Endothelial cell of umbilical vein (primary cell): ENCODE measurements at regions not wholly inside any gene's neighbourhood (a gene's known extent, or its start where the extent isn't known, plus 50 kb on each side); places are given as distances from the start of the nearest gene placed in this dataset.

Experiments
- GATA2 ChIP-seq: IDR thresholded peaks from 2 replicates; pipeline ENCODE4 v1.7.0; 2011; ENCODE audit warnings: low read depth, mild to moderate bottlenecking, moderate library complexity, mixed read lengths, low read length; ENCODE audit not compliant: insufficient read length, insufficient read depth
- MAX ChIP-seq: IDR thresholded peaks from 2 replicates; pipeline ENCODE4 v1.6.1; 2011; ENCODE audit not compliant: insufficient read depth, insufficient read length
- POLR2A ChIP-seq: IDR thresholded peaks from 2 replicates; pipeline ENCODE4 v1.6.1; 2012; ENCODE audit warnings: low read depth, mild to moderate bottlenecking, control low read depth, low read length
- TF ChIP-seq, protein P1 (sequence below), 2 donors: IDR thresholded peaks; 1 replicate in 1 of 2; 2 replicates in 1 of 2; pipeline ENCODE4 v1.5.1; 2011; ENCODE audit warnings: low read length in 2 of 2, mild to moderate bottlenecking in 2 of 2, moderate library complexity in 2 of 2, control low read depth in 1 of 2, inconsistent platforms in 1 of 2, low read depth in 1 of 2; ENCODE audit not compliant: insufficient read depth in 1 of 2; ENCODE audit errors: extremely low read depth in 1 of 2

GRCh38 chr5:143671674-143672569 lies 140.0 kb upstream of the HMHB1 start:
- TF ChIP-seq, protein P1, sequence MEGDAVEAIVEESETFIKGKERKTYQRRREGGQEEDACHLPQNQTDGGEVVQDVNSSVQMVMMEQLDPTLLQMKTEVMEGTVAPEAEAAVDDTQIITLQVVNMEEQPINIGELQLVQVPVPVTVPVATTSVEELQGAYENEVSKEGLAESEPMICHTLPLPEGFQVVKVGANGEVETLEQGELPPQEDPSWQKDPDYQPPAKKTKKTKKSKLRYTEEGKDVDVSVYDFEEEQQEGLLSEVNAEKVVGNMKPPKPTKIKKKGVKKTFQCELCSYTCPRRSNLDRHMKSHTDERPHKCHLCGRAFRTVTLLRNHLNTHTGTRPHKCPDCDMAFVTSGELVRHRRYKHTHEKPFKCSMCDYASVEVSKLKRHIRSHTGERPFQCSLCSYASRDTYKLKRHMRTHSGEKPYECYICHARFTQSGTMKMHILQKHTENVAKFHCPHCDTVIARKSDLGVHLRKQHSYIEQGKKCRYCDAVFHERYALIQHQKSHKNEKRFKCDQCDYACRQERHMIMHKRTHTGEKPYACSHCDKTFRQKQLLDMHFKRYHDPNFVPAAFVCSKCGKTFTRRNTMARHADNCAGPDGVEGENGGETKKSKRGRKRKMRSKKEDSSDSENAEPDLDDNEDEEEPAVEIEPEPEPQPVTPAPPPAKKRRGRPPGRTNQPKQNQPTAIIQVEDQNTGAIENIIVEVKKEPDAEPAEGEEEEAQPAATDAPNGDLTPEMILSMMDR (IDR thresholded peaks at IDR 0.05; ENCODE audit: extremely low read depth in 1 of 2, insufficient read depth in 1 of 2, low read depth in 1 of 2, low read length in 2 of 2) = no peak
- TF ChIP-seq POLR2A (no peak), GATA2 (no peak), MAX (no peak)
